Smooth muscle cell (in vitro differentiated cells): ENCODE measurements at regions not wholly inside any gene's neighbourhood (a gene's known extent, or its start where the extent isn't known, plus 50 kb on each side); places are given as distances from the start of the nearest gene placed in this dataset.

Source experiments
- DNase-seq: peaks from one replicate; lab custom pipeline; 2025; ENCODE audit not compliant: unreplicated experiment; lab: John Stamatoyannopoulos, UW
- H2AFZ ChIP-seq: fragments of 200-600 bp; sonication (generic); 2 replicates; pipeline ENCODE4 v1.6.0; 2016; ENCODE audit warnings: antibody characterized with exemption, low read depth, mild to moderate bottlenecking
- H3F3A ChIP-seq: fragments of 200-600 bp; sonication (generic); 2 replicates; pipeline ENCODE4 v1.6.0; 2017; ENCODE audit warnings: antibody characterized with exemption, low read depth
- H3K27ac ChIP-seq: fragments of 200-600 bp; sonication (generic); 2 replicates; pipeline ENCODE4 v1.5.1; 2016; ENCODE audit warnings: low read depth, mild to moderate bottlenecking
- H3K27me3 ChIP-seq: fragments of 200-600 bp; sonication (generic); 2 replicates; pipeline ENCODE4 v1.6.1; 2016; ENCODE audit warnings: low read depth, mild to moderate bottlenecking
- H3K36me3 ChIP-seq: fragments of 200-600 bp; sonication (generic); 2 replicates; pipeline ENCODE4 v1.5.1; 2016; ENCODE audit warnings: low read depth
- H3K4me1 ChIP-seq: fragments of 200-600 bp; sonication (generic); 2 replicates; pipeline ENCODE4 v1.5.1; 2016; ENCODE audit warnings: low read depth
- H3K4me2 ChIP-seq: fragments of 200-600 bp; sonication (generic); 2 replicates; pipeline ENCODE4 v1.6.0; 2016; ENCODE audit warnings: mild to moderate bottlenecking
- H3K4me3 ChIP-seq: fragments of 200-600 bp; sonication (generic); 2 replicates; pipeline ENCODE4 v1.5.1; 2016; ENCODE audit warnings: mild to moderate bottlenecking
- H3K79me2 ChIP-seq: fragments of 200-600 bp; sonication (generic); 2 replicates; pipeline ENCODE4 v1.6.0; 2016; ENCODE audit warnings: low read depth, mild to moderate bottlenecking
- H3K9ac ChIP-seq: fragments of 200-600 bp; sonication (generic); 2 replicates; pipeline ENCODE4 v1.6.0; 2016; ENCODE audit warnings: low read depth
- H3K9me3 ChIP-seq: fragments of 200-600 bp; sonication (generic); replicated peaks from 2 replicates; pipeline ENCODE4 v1.5.1; 2016; ENCODE audit warnings: low read depth
- H4K20me1 ChIP-seq: fragments of 200-600 bp; sonication (generic); 2 replicates; pipeline ENCODE4 v1.6.0; 2016; ENCODE audit warnings: low read depth
- CTCF ChIP-seq: fragments of 200-600 bp; sonication (generic); IDR thresholded peaks from 2 replicates; pipeline ENCODE4 v1.5.1; 2017; ENCODE audit warnings: borderline replicate concordance, mild to moderate bottlenecking, antibody characterized with exemption; ENCODE audit not compliant: insufficient read depth, poor library complexity, severe bottlenecking
- WGBS: methylation state at CpG from one replicate; pipeline ENCODE4 v1.1.7; 2016; ENCODE audit warnings: low lambda C conversion rate; 5-methylcytosine and 5-hydroxymethylcytosine counted together

- 93% methylated on average over 1 of the region's 1 CpG for WGBS
- DNase-seq, result no peak
- no peaks in the 10 kb centered on the region for H3K4me1 ChIP-seq
- H3K79me2 ChIP-seq, result no peaks in the 10 kb centered on the region
- H2AFZ ChIP-seq, result no peak overlapping the region
- no peak for TF ChIP-seq CTCF
- H4K20me1 ChIP-seq, result no peaks in the 10 kb centered on the region
- H3K27me3 ChIP-seq, result no peaks in the 10 kb centered on the region
- H3K4me3 ChIP-seq, result no peak overlapping the region
- no peaks in the 10 kb centered on the region for H3F3A ChIP-seq
- H3K9me3 ChIP-seq, result peaks cover under 1% of the 10 kb centered on the region
- H3K27ac ChIP-seq, result no peak overlapping the region
- H3K4me2 ChIP-seq, result no peak overlapping the region
- H3K36me3 ChIP-seq, result no peaks in the 10 kb centered on the region
- no peak overlapping the region for H3K9ac ChIP-seq
Observed at GRCh38 chr2:67532387-67532786, 135.3 kb downstream of the ETAA1 start.

GRCh38 chr2:67534745-67535144 is 137.6 kb downstream of the ETAA1 start:
- H2AFZ ChIP-seq, result no peak overlapping the region
- H3K9ac ChIP-seq, result no peak overlapping the region
- no peaks in the 10 kb centered on the region for H3K36me3 ChIP-seq
- no peak for DNase-seq
- TF ChIP-seq CTCF, result no peak
- H3K9me3 ChIP-seq, result peaks cover 13% of the 10 kb centered on the region
- no peak overlapping the region for H3K27ac ChIP-seq
- H4K20me1 ChIP-seq, result no peaks in the 10 kb centered on the region
- H3K27me3 ChIP-seq, result no peaks in the 10 kb centered on the region
- H3K4me1 ChIP-seq, result no peaks in the 10 kb centered on the region
- H3K4me3 ChIP-seq, result no peak overlapping the region
- WGBS, result 89% methylated on average over 1 of the region's 1 CpG
- no peaks in the 10 kb centered on the region for H3K79me2 ChIP-seq
- no peak overlapping the region for H3K4me2 ChIP-seq
- H3F3A ChIP-seq, result no peaks in the 10 kb centered on the region

- H2AFZ ChIP-seq, result no peak overlapping the region
- H3K9ac ChIP-seq, result no peak overlapping the region
- H3K27me3 ChIP-seq, result no peaks in the 10 kb centered on the region
- peaks cover 23% of the 10 kb centered on the region for H3K9me3 ChIP-seq
- H3K4me3 ChIP-seq, result no peak overlapping the region
- H3K79me2 ChIP-seq, result no peaks in the 10 kb centered on the region
- H3F3A ChIP-seq, result no peaks in the 10 kb centered on the region
- no peak for TF ChIP-seq CTCF
- H3K27ac ChIP-seq, result no peak overlapping the region
- H4K20me1 ChIP-seq, result no peaks in the 10 kb centered on the region
- 93% methylated on average over 1 of the region's 1 CpG for WGBS
- H3K4me2 ChIP-seq, result no peak overlapping the region
- H3K36me3 ChIP-seq, result no peaks in the 10 kb centered on the region
- DNase-seq, result no peak
- no peaks in the 10 kb centered on the region for H3K4me1 ChIP-seq
Observed at GRCh38 chr2:67540962-67541361, 143.8 kb downstream of the ETAA1 start.

- Histone ChIP-seq H3F3A (no peaks in the 10 kb centered on the region), H3K27me3 (no peaks in the 10 kb centered on the region), H3K4me2 (no peak overlapping the region), H3K4me1 (no peaks in the 10 kb centered on the region), H3K27ac (no peak overlapping the region), H4K20me1 (no peaks in the 10 kb centered on the region), H3K9me3 (peaks cover 14% of the 10 kb centered on the region), H3K36me3 (no peaks in the 10 kb centered on the region), H3K4me3 (no peak overlapping the region), H3K79me2 (no peaks in the 10 kb centered on the region), H2AFZ (no peak overlapping the region), H3K9ac (no peak overlapping the region)
- DNase-seq, result no peak
- 74% methylated on average over 2 of the region's 2 CpGs for WGBS
- no peak for TF ChIP-seq CTCF
Observed at GRCh38 chr2:67544286-67544685, 147.2 kb downstream of the ETAA1 start.
